Breast epithelium (tissue), 4 donors: ENCODE measurements at regions not wholly inside any gene's neighbourhood (a gene's known extent, or its start where the extent isn't known, plus 50 kb on each side); places are given as distances from the start of the nearest gene placed in this dataset.

ENCODE experiments used
- DNase-seq, 2 donors: peaks; one replicate each; pipeline ENCODE4 v3.0.0-alpha.2; 2019; ENCODE audit warnings: low spot score in 2 of 2
- H3K27ac ChIP-seq, 2 donors: fragments of 200-600 bp; sonication (generic) in 1 of 2; one replicate each; pipeline ENCODE4 v1.5.1; 2016 to 2019; ENCODE audit warnings: mild to moderate bottlenecking in 1 of 2
- H3K27me3 ChIP-seq, 2 donors: fragments of 200-600 bp; sonication (generic) in 1 of 2; one replicate each; pipeline versions ENCODE4 v1.5.1 to v1.6.0; 2017 to 2019; ENCODE audit warnings: control low read depth in 1 of 2, mild to moderate bottlenecking in 1 of 2
- H3K36me3 ChIP-seq: fragments of 200-600 bp; one replicate; pipeline ENCODE4 v1.5.1; 2019
- H3K4me1 ChIP-seq, 2 donors: fragments of 200-600 bp; sonication (generic); one replicate each; pipeline ENCODE4 v1.5.1; 2016 to 2019; ENCODE audit warnings: control low read depth in 1 of 2
- H3K4me3 ChIP-seq, 3 donors: fragments of 200-600 bp; sonication (generic); 1 replicate in 2 of 3; 2 replicates in 1 of 3; pipeline ENCODE4 v1.5.1; 2016 to 2019; ENCODE audit warnings: mild to moderate bottlenecking in 3 of 3, moderate library complexity in 2 of 3
- H3K9me3 ChIP-seq, 2 donors: fragments of 200-600 bp; sonication (generic) in 1 of 2; one replicate each; pipeline ENCODE4 v1.5.1; 2016 to 2019; ENCODE audit warnings: control low read depth in 1 of 2
- CTCF ChIP-seq, 3 donors: fragments of 450-650 bp; IDR thresholded peaks; one replicate each; pipeline ENCODE4 v1.5.1; 2016 to 2017; ENCODE audit warnings: antibody characterized with exemption in 3 of 3, mild to moderate bottlenecking in 3 of 3, moderate library complexity in 3 of 3
- POLR2A ChIP-seq: fragments of 450-650 bp; IDR thresholded peaks from one replicate; pipeline ENCODE4 v1.6.1; 2016; ENCODE audit warnings: antibody characterized with exemption, mild to moderate bottlenecking, moderate library complexity
- POLR2AphosphoS5 ChIP-seq, 3 donors: sonication (generic); formaldehyde crosslinking; IDR thresholded peaks; one replicate each; pipeline ENCODE4 v1.6.1; 2017; ENCODE audit warnings: antibody characterized with exemption in 3 of 3
- intact Hi-C: fragments of 100-400 bp; cut with DNase I; formaldehyde crosslinking; loops from one replicate; pipeline ENCODE4 v1.15.1; 2023; ENCODE audit warnings: low total_unique reads

- H3K36me3 ChIP-seq: no peaks in the 10 kb centered on the region
- TF ChIP-seq POLR2AphosphoS5 (IDR thresholded peaks at IDR 0.05): no peak
- no peak for TF ChIP-seq POLR2A
- no peak for TF ChIP-seq CTCF (IDR thresholded peaks at IDR 0.05)
- intact Hi-C loops: no loop called here
Observed at GRCh38 chr18:75927791-75928190, 500.3 kb upstream of the SMIM21 start.

DNA sequence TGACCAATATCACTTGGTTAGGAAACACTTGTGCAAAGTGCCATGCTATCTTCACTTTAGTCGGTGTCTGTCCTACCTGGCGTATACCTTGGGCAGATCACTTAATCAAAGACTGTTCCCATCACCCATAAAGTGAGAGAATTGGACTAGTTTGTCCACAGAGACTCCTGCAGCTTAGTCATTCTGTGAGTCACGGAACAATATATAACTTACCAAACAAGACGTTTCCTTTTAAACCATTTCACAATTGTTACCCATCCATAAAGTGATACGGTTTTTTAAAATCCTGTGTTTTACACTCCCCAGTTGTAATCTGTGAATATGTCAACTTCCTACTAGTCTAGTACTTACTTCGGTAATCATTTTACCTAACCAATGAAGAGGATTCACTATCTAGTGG is 499.3 kb upstream of the SMIM21 start:
- intact Hi-C loops: no loop called here
- no peak for DNase-seq
- H3K27me3 ChIP-seq: no peaks in the 10 kb centered on the region
- H3K9me3 ChIP-seq: no peaks in the 10 kb centered on the region
- TF ChIP-seq POLR2A (no peak), CTCF (IDR thresholded peaks at IDR 0.05) (no peak), POLR2AphosphoS5 (IDR thresholded peaks at IDR 0.05) (no peak)
- no peak overlapping the region for H3K4me3 ChIP-seq
- no peak overlapping the region for H3K27ac ChIP-seq
- H3K4me1 ChIP-seq: peaks cover 0 to 4% of the 10 kb centered on the region in 2 donors
- no peaks in the 10 kb centered on the region for H3K36me3 ChIP-seq

More at GRCh38 chr18:75927791-75928190, 500.3 kb upstream of the SMIM21 start:
- no peak for DNase-seq
- H3K27me3 ChIP-seq: no peaks in the 10 kb centered on the region
- no peaks in the 10 kb centered on the region for H3K9me3 ChIP-seq
- H3K27ac ChIP-seq: no peak overlapping the region
- H3K4me1 ChIP-seq: peaks cover 0 to 4% of the 10 kb centered on the region in 2 donors
- H3K4me3 ChIP-seq: no peak overlapping the region

DNA sequence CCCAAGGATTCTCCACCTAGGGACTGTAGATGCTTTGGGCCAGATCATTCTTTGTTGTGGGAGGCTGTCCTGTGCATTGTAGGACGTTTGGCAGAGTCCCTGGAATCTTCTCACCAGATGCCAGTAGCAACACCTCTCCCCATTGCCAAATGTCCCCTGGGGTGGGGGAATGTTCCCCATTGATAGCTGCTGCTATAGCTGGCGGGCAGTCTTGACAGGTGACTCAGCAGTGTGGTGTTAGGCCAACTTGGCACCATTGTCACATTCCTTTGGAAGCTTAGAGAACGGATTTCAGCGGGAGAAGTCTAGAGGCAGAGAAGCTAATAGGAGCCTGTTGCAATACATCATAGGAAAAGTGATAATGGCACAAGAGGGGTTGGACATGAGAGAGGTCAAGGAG is 495.7 kb upstream of the SMIM21 start:
- intact Hi-C loops: no loop called here

GRCh38 chr18:75916624-75916982 is 489.1 kb upstream of the SMIM21 start:
- no peak for DNase-seq
- no peak for TF ChIP-seq POLR2AphosphoS5 (IDR thresholded peaks at IDR 0.05)
- TF ChIP-seq POLR2A: no peak
- no peak for TF ChIP-seq CTCF (IDR thresholded peaks at IDR 0.05)
- no peaks in the 10 kb centered on the region for H3K36me3 ChIP-seq
- peak overlapping the region; percentile 36 to 74 (median 50) for H3K4me3 ChIP-seq
- no peaks in the 10 kb centered on the region for H3K9me3 ChIP-seq
- no peaks in the 10 kb centered on the region for H3K4me1 ChIP-seq
- intact Hi-C loops: no loop called here
- no peaks in the 10 kb centered on the region for H3K27me3 ChIP-seq
- no peak overlapping the region for H3K27ac ChIP-seq

More for the DNA sequence above, 495.7 kb upstream of the SMIM21 start:
- peak; percentile 71 to 92 for DNase-seq
- H3K27me3 ChIP-seq: no peaks in the 10 kb centered on the region
- H3K4me3 ChIP-seq: no peak overlapping the region
- no peaks in the 10 kb centered on the region for H3K9me3 ChIP-seq
- no peak for TF ChIP-seq POLR2A
- TF ChIP-seq CTCF (IDR thresholded peaks at IDR 0.05): no peak
- TF ChIP-seq POLR2AphosphoS5 (IDR thresholded peaks at IDR 0.05): peak; percentile 65 to 84 (median 68)
- H3K27ac ChIP-seq: no peak overlapping the region
- peaks cover 0 to 4% of the 10 kb centered on the region in 2 donors for H3K4me1 ChIP-seq
- H3K36me3 ChIP-seq: no peaks in the 10 kb centered on the region

GRCh38 chr18:75915941-75916623 is 488.6 kb upstream of the SMIM21 start:
- no peaks in the 10 kb centered on the region for H3K36me3 ChIP-seq
- no peaks in the 10 kb centered on the region for H3K9me3 ChIP-seq
- H3K4me3 ChIP-seq: peak overlapping the region; percentile 36 to 74 (median 50)
- TF ChIP-seq CTCF (IDR thresholded peaks at IDR 0.05) (no peak), POLR2A (no peak), POLR2AphosphoS5 (IDR thresholded peaks at IDR 0.05) (no peak)
- no peaks in the 10 kb centered on the region for H3K4me1 ChIP-seq
- no peak for DNase-seq
- H3K27ac ChIP-seq: no peak overlapping the region
- intact Hi-C loops: no loop called here
- H3K27me3 ChIP-seq: no peaks in the 10 kb centered on the region
